Right cardiac atrium (tissue), 5 donors: ENCODE measurements at regions not wholly inside any gene's neighbourhood (a gene's known extent, or its start where the extent isn't known, plus 50 kb on each side); places are given as distances from the start of the nearest gene placed in this dataset.

Source experiments
- ATAC-seq, 2 donors: fragments of 200-7000 bp; cut with Tn5 transposase; one replicate each; pipeline versions ENCODE4 v1.8.0 to v1.9.1; 2020; ENCODE audit warnings: moderate library complexity in 2 of 2, mild to moderate bottlenecking in 1 of 2
- DNase-seq, 3 donors: peaks; one replicate each; pipeline ENCODE4 v3.0.0-alpha.2; 2020
- H3K27ac ChIP-seq: one replicate; pipeline ENCODE4 v1.5.1; 2013; ENCODE audit warnings: mild to moderate bottlenecking, low read length, control low read depth, moderate library complexity
- H3K27me3 ChIP-seq: one replicate; pipeline ENCODE4 v1.6.1; 2013; ENCODE audit not compliant: control insufficient read depth, insufficient read depth
- H3K4me1 ChIP-seq: one replicate; pipeline ENCODE4 v1.6.1; 2013; ENCODE audit warnings: low read length; ENCODE audit not compliant: control insufficient read depth, insufficient read depth
- H3K4me3 ChIP-seq: one replicate; pipeline ENCODE4 v1.5.1; 2013; ENCODE audit warnings: low read length, control low read depth
- H3K9me3 ChIP-seq: one replicate; pipeline ENCODE4 v1.6.1; 2013; ENCODE audit warnings: low read length; ENCODE audit not compliant: control insufficient read depth
- WGBS: extraction: QIAGEN DNeasy Blood & Tissue Kit; methylation state at CpG from one replicate; pipeline ENCODE4 v1.1.7; 2013; 5-methylcytosine and 5-hydroxymethylcytosine counted together
- intact Hi-C, 4 donors: fragments of 100-400 bp; cut with DNase I; formaldehyde crosslinking; loops; one replicate each; pipeline versions ENCODE4 v1.11.0 to v1.14.0; 2022 to 2023
- donor health status: healthy with polysubstance abuse.
- donor health status: DM: no; HTN: yes; CAD: no.
- donor health status: DM: no; HTN: no; CAD: no.
- donor health status: DM: no; HTN: yes; CAD: no; lungs with severe emphysema.
- donor health status: DM: yes; HTN: yes; CAD: no.

DNA sequence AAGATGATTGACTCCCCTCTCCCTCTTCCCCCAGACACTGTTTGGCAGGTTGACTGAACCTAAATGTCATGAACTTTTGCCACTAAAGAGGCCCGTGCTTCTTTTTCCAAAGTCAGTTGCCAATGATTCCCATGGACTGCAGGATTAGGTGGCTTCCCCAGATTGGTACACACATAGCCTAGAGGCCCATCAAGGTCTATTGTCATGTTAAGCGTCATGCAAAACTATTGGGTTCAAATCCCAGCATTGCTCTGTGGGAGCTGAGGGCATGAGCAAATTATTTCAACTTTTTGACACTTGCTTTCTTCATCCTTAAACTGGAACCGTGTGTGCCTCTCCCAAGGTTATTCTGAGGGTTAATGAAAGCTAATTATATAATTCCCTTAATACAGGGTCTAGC lies 430.2 kb upstream of the TBX3 start:
- H3K27ac ChIP-seq, result no peak overlapping the region
- no peaks in the 10 kb centered on the region for H3K27me3 ChIP-seq
- intact Hi-C loops, result no loop called here
- no peak overlapping the region for H3K4me3 ChIP-seq
- WGBS, result 81% methylated on average over 3 of the region's 3 CpGs
- ATAC-seq, result no peak
- H3K9me3 ChIP-seq, result no peaks in the 10 kb centered on the region
- no peaks in the 10 kb centered on the region for H3K4me1 ChIP-seq
- no peak for DNase-seq

DNA sequence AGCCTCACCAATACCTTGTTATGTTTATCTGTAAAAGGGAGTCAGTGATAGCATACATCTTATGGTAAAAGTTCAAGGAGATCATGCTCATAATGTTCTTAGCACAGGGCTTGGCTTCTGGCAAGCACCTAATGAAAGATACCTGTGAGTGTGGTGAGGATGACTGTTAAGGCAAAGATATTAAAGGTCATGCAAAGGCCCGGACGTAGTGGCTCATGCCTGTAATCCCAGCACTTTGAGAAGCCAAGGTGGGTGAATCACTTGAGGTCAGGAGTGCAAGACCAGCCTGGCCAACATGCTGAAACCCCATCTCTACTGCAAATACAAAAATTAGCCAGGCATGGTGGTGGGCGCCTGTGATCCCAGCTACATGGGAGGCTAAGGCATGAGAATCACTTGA lies 425.9 kb upstream of the TBX3 start:
- Histone ChIP-seq H3K27ac (no peak overlapping the region), H3K4me3 (no peak overlapping the region), H3K9me3 (no peaks in the 10 kb centered on the region), H3K4me1 (no peaks in the 10 kb centered on the region), H3K27me3 (no peaks in the 10 kb centered on the region)
- 92% methylated on average over 3 of the region's 3 CpGs for WGBS
- ATAC-seq, result no peak
- no peak for DNase-seq
- intact Hi-C loops, result no loop called here

DNA sequence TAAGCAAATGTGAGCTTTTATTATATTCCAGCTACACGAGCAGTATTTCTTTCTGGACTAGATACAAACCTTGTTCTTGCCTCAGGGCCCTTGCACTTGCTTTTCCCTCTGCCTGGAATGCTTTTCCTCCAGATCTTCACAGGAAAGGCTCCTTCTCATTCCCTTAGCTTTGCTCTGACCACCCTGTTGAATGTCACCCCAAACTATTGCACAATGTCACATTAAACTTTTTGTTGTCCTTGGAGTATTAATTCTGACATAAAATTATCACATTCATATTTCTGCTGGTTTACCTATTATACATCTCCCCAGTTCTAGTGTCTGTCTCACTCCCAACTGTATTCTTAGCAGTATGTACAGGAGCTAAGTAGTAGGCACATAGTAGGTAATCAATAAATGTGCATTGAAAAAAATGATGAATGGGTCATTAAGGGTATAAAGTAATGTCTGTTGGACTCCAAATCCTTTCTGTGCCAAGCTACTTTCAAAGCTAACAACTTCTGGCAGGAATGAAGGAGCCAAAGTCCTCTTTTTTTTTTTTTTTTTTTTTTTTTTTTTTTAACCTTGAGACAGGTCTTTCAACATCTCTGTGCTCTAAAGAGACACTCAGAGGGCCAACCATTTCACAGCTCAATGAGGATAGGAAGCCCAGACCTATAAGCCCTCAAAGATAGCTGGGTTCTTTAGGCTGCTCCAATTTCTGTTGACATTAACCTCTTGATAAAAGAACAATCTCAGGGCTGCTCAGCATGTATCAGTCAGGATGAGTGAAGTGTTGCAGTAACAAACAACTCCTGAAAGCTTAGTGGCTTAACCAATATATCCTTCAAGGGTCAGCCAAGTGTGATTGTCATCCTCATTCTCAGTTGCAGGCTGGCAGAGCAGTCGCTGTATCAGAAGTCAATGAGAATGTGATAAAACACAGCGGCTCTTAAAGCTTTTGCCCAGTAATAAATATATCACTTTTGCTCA lies 424.4 kb upstream of the TBX3 start:
- Histone ChIP-seq H3K27me3 (no peaks in the 10 kb centered on the region), H3K4me1 (no peaks in the 10 kb centered on the region), H3K27ac (no peak overlapping the region), H3K9me3 (no peaks in the 10 kb centered on the region), H3K4me3 (no peak overlapping the region)
- intact Hi-C loops, result no loop called here
- 86% methylated on average over 3 of the region's 3 CpGs for WGBS
- DNase-seq (no peak), ATAC-seq (no peak)

DNA sequence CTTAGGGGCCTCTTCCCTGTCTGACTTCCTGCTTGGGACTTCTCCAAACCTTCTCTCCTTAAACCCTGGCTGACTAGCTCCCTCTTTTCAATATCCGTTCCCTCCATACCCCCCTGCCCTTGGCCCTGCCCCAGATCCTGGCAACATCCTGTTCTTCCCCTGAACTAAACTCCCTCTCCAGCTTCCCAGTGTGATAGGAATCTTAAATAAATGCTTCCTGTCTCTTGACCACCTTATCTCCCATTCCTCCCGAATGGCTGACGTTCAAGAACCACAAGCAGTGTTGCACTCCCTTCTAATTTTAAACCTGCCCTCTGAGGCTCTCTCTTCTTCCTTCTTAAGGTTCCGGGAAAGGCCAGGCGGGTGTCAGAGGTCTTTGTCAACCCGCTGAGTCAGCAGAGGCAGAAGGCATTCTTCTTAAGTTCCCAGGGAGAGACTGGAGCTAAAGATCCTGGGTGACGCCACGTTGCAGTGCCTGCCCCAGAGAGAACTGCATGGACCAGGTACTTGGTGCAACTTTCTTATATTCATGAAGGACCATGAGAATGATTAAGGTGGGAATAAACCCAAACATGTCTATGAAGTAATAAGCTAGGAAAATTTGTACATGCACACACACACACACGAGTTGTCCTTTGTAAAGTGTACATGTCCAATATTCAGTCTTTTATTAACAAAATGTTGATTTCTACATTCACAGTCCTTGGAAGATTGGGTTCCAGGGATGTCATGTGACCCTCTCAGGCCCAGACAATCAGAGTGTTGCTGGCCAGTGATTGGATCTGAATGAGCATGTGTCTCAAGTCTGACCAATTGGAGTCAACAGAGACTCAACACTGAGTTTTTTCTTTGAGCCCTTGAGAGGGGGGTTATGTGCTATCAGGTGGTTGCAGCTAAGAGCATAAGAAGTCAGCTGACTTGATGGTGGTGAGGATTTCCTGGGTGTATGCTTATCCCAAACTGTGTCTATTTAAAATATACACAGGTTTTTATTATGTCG lies 420.2 kb upstream of the TBX3 start:
- no peaks in the 10 kb centered on the region for H3K9me3 ChIP-seq
- intact Hi-C loops, result no loop called here
- peaks cover 3% of the 10 kb centered on the region for H3K4me1 ChIP-seq
- 40% methylated on average over 10 of the region's 10 CpGs for WGBS
- DNase-seq (peak; percentile 31 to 67 (median 40)), ATAC-seq (peak; percentile 68 to 75)
- no peak overlapping the region for H3K4me3 ChIP-seq
- H3K27me3 ChIP-seq, result no peaks in the 10 kb centered on the region
- H3K27ac ChIP-seq, result no peak overlapping the region

DNA sequence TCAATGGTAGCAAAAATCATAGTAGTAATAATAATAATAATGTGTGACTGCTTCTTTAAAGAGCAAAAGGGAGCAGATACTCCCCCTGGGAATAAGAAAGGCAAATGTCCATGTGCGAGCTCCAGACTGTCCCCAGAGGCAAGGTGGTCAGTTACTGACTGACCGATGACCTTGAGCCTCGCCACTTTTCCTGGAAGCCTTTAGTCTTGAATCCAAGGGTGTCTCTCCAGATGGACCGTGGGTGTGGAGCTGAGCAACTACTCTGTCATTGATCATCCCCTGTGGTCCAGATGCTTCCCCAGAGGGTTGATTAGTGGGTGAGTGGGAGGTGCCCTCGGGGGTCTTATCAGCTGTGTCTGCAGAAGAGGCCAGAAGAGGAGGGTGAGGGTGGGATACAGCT lies 418.5 kb upstream of the TBX3 start:
- Histone ChIP-seq H3K9me3 (no peaks in the 10 kb centered on the region), H3K27ac (no peak overlapping the region), H3K27me3 (no peaks in the 10 kb centered on the region), H3K4me3 (no peak overlapping the region), H3K4me1 (peaks cover 3% of the 10 kb centered on the region)
- DNase-seq (peak in 1 of 3 donors; percentile 20), ATAC-seq (peak; percentile 22 to 32)
- 65% methylated on average over 5 of the region's 5 CpGs for WGBS
- intact Hi-C loops, result no loop called here

DNA sequence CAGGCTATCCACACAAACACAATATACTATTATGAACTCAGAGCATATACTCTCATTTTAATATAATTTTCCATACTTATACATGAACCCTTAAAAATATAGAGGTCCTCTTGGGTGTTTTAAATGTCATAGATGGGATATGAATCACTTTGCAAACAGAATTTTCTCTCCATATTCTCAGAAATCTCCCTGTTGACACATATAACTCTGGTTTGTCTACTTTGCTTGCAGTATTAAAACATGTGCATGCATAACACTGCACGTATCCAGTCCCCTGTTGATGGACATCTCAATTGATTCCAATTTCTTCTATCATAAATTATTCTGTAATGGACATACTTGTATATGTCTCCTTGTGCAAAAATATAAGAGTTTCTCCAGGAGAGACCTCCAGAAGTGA lies 417.5 kb upstream of the TBX3 start:
- no peak for DNase-seq
- Histone ChIP-seq H3K27me3 (no peaks in the 10 kb centered on the region), H3K4me3 (no peak overlapping the region), H3K9me3 (no peaks in the 10 kb centered on the region), H3K27ac (no peak overlapping the region), H3K4me1 (peaks cover 3% of the 10 kb centered on the region)
- ATAC-seq, result no peak
- intact Hi-C loops, result no loop called here
- 94% methylated on average over 1 of the region's 1 CpG for WGBS

DNA sequence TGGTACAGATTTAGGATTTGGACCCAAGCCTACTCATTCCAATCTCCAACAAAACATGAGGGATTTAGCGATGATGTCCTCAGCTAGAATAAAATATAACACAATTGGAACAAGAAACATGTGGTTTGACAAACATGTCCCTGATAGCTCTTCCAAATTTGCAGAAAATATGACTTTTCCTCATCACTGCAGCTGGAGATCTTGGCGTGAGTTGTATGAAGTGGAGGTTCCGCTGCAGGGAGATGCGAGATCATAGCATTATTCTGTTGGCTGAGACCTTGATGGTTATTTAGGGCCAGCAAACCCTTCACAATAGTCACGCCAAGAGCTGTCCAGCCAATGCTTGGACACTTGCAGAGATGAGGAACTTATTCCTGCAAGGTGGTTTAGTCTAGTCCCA lies 413.4 kb upstream of the TBX3 start:
- 65% methylated on average over 5 of the region's 5 CpGs for WGBS
- intact Hi-C loops, result no loop called here

DNA sequence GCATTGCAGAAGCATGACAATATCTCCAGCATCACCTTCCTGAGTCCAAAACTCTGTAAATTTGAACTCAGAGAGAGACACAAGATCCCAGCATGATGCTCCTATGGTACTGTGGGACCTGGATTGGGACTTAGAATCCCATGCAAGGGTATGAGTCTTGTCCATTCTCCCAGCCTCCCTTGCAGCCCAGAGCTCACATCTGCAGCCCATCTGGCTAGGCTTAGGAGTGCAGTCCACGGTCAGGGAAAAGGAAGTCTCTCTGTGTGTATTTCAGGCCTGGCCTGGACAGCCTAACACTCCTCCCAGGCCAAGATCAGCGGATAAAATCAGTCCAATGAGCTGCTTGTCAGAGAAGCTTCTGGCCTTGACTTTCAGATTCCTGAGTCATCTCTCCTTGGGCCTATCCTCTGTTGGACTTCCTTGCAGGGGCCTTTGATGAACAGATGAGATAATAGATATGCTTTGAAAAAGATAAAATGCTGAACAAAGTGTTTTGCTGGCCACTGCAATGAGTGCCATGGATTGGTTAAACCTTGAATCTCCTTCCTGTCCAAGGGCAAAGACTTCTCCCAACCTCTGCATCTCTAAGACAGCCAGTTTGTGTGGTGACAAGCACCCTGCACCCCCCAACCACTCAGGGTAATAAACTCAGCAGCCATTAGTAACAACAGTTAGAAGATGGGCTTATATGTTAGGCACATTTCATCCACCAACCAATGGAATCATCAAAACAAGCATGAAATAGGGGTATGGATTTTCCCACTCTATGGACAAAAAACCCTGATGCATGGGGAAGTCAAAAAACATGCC lies 412.8 kb upstream of the TBX3 start:
- Histone ChIP-seq H3K4me1 (no peaks in the 10 kb centered on the region), H3K9me3 (no peaks in the 10 kb centered on the region), H3K27me3 (no peaks in the 10 kb centered on the region), H3K27ac (no peak overlapping the region), H3K4me3 (no peak overlapping the region)
- DNase-seq (no peak), ATAC-seq (peak in 1 of 2 donors; percentile 87)
- 48% methylated on average over 2 of the region's 2 CpGs for WGBS
- intact Hi-C loops, result no loop called here

More for the DNA sequence above, 413.4 kb upstream of the TBX3 start:
- ATAC-seq (no peak), DNase-seq (no peak)
- H3K4me3 ChIP-seq, result no peak overlapping the region
- no peaks in the 10 kb centered on the region for H3K4me1 ChIP-seq
- no peaks in the 10 kb centered on the region for H3K27me3 ChIP-seq
- H3K9me3 ChIP-seq, result no peaks in the 10 kb centered on the region
- no peak overlapping the region for H3K27ac ChIP-seq

DNA sequence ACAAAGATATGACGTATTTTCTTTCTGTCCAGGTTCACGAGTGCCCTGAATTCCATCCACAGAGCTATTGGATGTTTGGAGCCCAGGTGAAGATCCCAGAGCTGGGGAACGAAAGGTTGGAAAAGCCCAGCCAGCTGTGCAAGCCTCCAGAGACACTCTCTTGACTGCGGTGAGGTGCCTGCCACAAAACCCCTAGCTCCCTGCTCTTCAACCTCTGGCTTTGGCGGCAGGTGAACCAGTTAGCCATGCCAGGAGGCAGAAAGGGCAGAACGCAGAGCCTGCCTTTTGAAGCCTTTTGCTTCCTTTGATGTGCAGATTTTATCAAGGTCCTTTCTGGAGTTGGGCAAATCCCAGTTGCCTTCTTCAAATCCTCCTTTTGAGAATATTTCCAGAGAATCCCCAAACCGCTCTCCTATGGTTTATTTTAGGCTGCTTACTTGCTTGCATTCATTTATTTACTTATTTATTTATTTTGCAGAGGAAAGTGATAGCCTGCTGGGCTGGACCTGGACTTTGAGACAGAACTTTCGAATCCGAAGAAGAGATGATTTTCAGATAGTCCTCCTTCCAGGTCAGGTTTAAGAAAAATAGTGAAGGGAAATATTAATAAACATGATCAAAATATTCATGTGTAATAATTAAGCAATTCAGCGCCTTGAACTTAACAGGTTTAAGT lies 411.2 kb upstream of the TBX3 start:
- H3K27me3 ChIP-seq, result no peaks in the 10 kb centered on the region
- H3K27ac ChIP-seq, result no peak overlapping the region
- ATAC-seq (no peak), DNase-seq (no peak)
- no peak overlapping the region for H3K4me3 ChIP-seq
- WGBS, result 90% methylated on average over 10 of the region's 10 CpGs
- no peaks in the 10 kb centered on the region for H3K4me1 ChIP-seq
- intact Hi-C loops, result no loop called here
- H3K9me3 ChIP-seq, result no peaks in the 10 kb centered on the region

DNA sequence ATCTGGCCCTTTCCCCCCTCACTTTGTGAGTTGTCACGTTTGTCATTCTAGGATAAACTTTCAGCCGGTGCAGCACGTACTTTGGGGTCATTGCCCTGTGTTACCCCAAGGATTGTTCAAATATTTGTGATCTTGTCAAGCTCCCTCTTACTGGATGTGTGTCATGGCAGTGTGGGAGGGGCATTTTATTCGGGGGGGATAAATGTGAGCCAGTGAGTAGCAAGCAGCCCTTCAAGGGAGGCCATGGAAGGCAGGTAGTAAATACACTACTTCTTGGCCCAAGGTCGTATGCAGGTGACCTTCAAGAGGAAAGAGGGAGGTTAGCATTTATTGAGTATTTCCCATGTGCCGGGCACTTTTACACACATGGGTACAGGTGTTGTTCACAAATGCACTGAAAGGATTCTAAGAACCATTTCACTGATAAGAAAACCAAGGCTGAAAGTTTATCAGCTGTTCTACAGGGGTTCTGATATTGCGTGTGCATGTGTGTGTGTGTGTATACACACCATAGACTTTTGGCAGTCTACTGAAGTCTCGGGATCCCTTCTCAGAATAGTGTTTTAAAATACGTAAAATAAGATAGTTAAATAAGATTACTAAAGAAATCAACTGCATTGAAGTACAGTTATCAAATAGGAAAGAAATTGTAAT lies 410.3 kb upstream of the TBX3 start:
- no peak for ATAC-seq

More for the DNA sequence above, 410.3 kb upstream of the TBX3 start:
- whole genome bisulfite sequencing, result 61% methylated on average over 9 of the region's 9 CpGs
- H3K27ac ChIP-seq, result no peak overlapping the region
- no peaks in the 10 kb centered on the region for H3K27me3 ChIP-seq
- intact Hi-C loops, result no loop called here
- no peaks in the 10 kb centered on the region for H3K4me1 ChIP-seq
- H3K4me3 ChIP-seq, result no peak overlapping the region
- H3K9me3 ChIP-seq, result no peaks in the 10 kb centered on the region
- DNase-seq, result no peak
